SJSA1 (cell line): ENCODE measurements at regions not wholly inside any gene's neighbourhood (a gene's known extent, or its start where the extent isn't known, plus 50 kb on each side); places are given as distances from the start of the nearest gene placed in this dataset.
"Not testable (repeated sequence)": the region's sequence is repeated elsewhere in the genome, so short reads cannot be mapped to it uniquely, and the experiment has no call there.

Experiments used
- DNase-seq, 2 experiments: peaks; one replicate each; pipeline ENCODE4 v3.0.0-alpha.2; 2015 to 2020; ENCODE audit warnings: low spot score in 2 of 2, low read depth in 1 of 2
- H3K27ac ChIP-seq: fragments of 250-450 bp; sonication (Bioruptor Pico); 2 replicates; pipeline ENCODE4 v1.5.1; 2020; ENCODE audit warnings: mild to moderate bottlenecking, moderate library complexity
- H3K27me3 ChIP-seq: fragments of 250-450 bp; sonication (Bioruptor Pico); replicated peaks from 2 replicates; pipeline ENCODE4 v1.5.1; 2020; ENCODE audit warnings: mild to moderate bottlenecking, moderate library complexity
- H3K36me3 ChIP-seq: fragments of 250-450 bp; sonication (Bioruptor Pico); 2 replicates; pipeline ENCODE4 v1.5.1; 2020; ENCODE audit warnings: mild to moderate bottlenecking
- H3K4me1 ChIP-seq: fragments of 250-450 bp; sonication (Bioruptor Pico); replicated peaks from 2 replicates; pipeline ENCODE4 v1.6.1; 2021; ENCODE audit warnings: mild to moderate bottlenecking
- H3K4me3 ChIP-seq: fragments of 250-450 bp; sonication (Bioruptor Pico); 2 replicates; pipeline ENCODE4 v1.5.1; 2020; ENCODE audit warnings: mild to moderate bottlenecking
- H3K9me3 ChIP-seq: fragments of 250-450 bp; sonication (Bioruptor Pico); replicated peaks from 2 replicates; pipeline ENCODE4 v1.5.1; 2020; ENCODE audit warnings: mild to moderate bottlenecking

DNA sequence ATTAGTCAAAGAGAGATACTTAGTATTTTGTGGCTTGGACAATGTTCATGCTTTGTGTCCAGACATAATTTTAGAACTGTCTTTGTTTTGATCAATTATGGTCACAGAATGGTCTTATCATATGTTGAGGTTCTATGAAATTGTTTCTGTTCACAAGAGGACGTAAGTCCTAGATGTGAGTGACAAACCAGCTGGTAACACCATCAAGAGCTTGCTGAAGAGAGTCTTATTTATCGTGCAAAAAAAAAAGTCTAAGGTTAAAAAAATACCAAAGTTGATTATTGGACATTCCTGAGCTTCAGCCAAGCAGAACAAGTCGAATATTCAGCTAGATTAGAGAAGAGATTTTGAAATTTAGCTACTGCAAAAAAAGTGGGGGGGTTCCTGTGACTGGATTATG, 495.9 kb upstream of the NAALADL2 start:
- no peak for DNase-seq
- Histone ChIP-seq H3K27me3 (no peaks in the 10 kb centered on the region), H3K27ac (no peak overlapping the region), H3K9me3 (no peaks in the 10 kb centered on the region), H3K4me3 (no peak overlapping the region), H3K36me3 (no peaks in the 10 kb centered on the region), H3K4me1 (no peaks in the 10 kb centered on the region)

- Histone ChIP-seq H3K4me3 (no peak overlapping the region), H3K9me3 (no peaks in the 10 kb centered on the region), H3K4me1 (no peaks in the 10 kb centered on the region), H3K36me3 (no peaks in the 10 kb centered on the region), H3K27me3 (no peaks in the 10 kb centered on the region), H3K27ac (no peak overlapping the region)
- DNase-seq, result no peak
Measured at GRCh38 chr3:174365796-174366195, 493.3 kb upstream of the NAALADL2 start.

GRCh38 chr3:174366904-174367303, 492.2 kb upstream of the NAALADL2 start:
- not testable (repeated sequence) for H3K4me3 ChIP-seq, H3K9me3 ChIP-seq, H3K27me3 ChIP-seq, DNase-seq, H3K27ac ChIP-seq, H3K36me3 ChIP-seq, H3K4me1 ChIP-seq

DNA sequence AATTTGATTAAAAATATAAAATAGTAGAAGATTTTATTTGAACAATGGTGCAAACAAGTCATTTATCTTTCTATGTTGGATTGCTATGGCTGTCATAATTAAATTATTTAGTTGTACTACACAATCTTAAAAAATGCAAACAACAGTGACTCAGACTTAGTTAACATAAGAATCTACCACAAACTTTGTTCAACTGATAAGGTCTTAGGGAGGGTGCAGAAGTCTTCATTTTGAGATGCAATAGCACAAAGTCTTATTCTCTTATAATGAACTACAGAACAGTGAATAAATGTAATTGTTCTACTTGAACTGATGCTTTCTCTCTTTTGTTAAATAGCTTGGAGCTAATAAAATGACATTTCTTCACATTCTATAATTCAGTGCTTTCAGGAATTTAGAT, 482.8 kb upstream of the NAALADL2 start:
- no peak for DNase-seq
- Histone ChIP-seq H3K4me3 (no peak overlapping the region), H3K27me3 (no peaks in the 10 kb centered on the region), H3K4me1 (no peaks in the 10 kb centered on the region), H3K36me3 (no peaks in the 10 kb centered on the region), H3K27ac (no peak overlapping the region), H3K9me3 (no peaks in the 10 kb centered on the region)

GRCh38 chr3:174377096-174377495, 482.0 kb upstream of the NAALADL2 start:
- H3K27me3 ChIP-seq, result no peaks in the 10 kb centered on the region
- no peaks in the 10 kb centered on the region for H3K4me1 ChIP-seq
- H3K36me3 ChIP-seq, result no peaks in the 10 kb centered on the region
- DNase-seq, result no peak
- no peaks in the 10 kb centered on the region for H3K9me3 ChIP-seq
- H3K4me3 ChIP-seq, result no peak overlapping the region
- H3K27ac ChIP-seq, result no peak overlapping the region

GRCh38 chr3:174377684-174378083, 481.4 kb upstream of the NAALADL2 start:
- no peak overlapping the region for H3K27ac ChIP-seq
- no peaks in the 10 kb centered on the region for H3K4me1 ChIP-seq
- no peaks in the 10 kb centered on the region for H3K36me3 ChIP-seq
- DNase-seq, result no peak
- no peaks in the 10 kb centered on the region for H3K27me3 ChIP-seq
- no peak overlapping the region for H3K4me3 ChIP-seq
- H3K9me3 ChIP-seq, result no peaks in the 10 kb centered on the region

DNA sequence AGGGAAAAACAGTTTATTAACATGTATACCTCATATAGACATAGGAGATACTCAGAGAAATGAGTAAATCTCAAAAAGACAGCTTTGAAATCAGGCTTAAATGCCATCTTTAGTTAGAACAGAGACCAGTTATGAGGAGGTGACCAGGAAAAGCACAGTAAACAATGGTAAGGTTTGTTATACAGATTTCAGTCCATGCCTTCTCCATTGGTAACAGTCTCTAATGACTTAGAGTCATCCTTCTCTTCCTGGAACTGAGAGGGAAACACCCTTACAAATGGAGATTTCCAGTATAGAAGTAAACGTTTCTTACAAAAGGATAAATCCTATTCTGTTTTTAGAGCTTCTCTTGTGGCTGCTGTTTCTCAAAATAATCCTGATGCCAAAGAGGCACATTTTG, 476.3 kb upstream of the NAALADL2 start:
- Histone ChIP-seq H3K9me3 (no peaks in the 10 kb centered on the region), H3K4me3 (no peak overlapping the region)

GRCh38 chr3:174387736-174388135, 471.4 kb upstream of the NAALADL2 start:
- no peak overlapping the region for H3K4me3 ChIP-seq
- no peaks in the 10 kb centered on the region for H3K27me3 ChIP-seq
- no peak overlapping the region for H3K27ac ChIP-seq
- H3K4me1 ChIP-seq, result no peaks in the 10 kb centered on the region
- no peak for DNase-seq
- no peaks in the 10 kb centered on the region for H3K36me3 ChIP-seq
- no peaks in the 10 kb centered on the region for H3K9me3 ChIP-seq

More for the DNA sequence above, 476.3 kb upstream of the NAALADL2 start:
- Histone ChIP-seq H3K27me3 (no peaks in the 10 kb centered on the region), H3K4me1 (no peaks in the 10 kb centered on the region), H3K27ac (no peak overlapping the region), H3K36me3 (no peaks in the 10 kb centered on the region)
- DNase-seq, result no peak

DNA sequence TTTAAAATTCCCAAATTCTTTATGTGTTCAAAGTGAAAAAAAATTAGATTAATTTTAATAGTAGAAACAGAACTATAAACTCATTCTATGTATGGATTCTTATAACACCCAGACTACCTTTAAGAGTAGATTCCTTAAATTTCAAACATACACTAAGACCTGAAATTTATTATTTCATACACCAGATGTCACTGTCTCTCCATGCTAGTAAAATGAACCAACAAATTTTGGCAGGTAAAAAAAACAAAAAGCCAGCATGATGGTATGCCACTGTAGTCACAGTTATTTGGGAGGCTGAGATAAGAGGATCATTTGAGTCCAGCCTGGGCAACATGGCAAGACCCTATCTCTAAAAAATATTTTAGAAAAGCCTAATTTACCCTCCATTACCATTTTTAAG, 461.3 kb upstream of the NAALADL2 start:
- Histone ChIP-seq H3K4me3 (no peak overlapping the region), H3K36me3 (no peaks in the 10 kb centered on the region), H3K27ac (no peak overlapping the region), H3K4me1 (no peaks in the 10 kb centered on the region), H3K9me3 (no peaks in the 10 kb centered on the region), H3K27me3 (no peaks in the 10 kb centered on the region)
- no peak for DNase-seq

DNA sequence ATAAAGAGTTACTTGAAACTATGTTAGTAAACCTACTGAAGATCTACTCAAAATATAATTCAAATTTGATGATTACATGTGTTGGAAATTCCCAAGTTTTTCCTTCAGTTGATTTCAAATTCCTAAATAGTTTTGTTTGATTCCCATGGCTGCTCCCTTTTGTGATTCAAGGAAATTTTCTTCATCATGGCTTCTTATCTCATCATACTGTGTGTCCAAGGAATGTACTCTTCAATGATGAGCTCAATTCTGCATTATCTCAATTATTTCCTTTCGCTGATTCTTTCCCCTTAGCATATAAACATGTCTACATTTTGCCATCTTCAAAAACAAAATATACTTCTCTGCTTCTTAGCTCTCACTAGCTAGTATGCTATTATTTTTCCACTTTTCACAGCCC, 460.4 kb upstream of the NAALADL2 start:
- Histone ChIP-seq H3K36me3 (no peaks in the 10 kb centered on the region), H3K27ac (no peak overlapping the region), H3K9me3 (no peaks in the 10 kb centered on the region), H3K4me3 (no peak overlapping the region), H3K27me3 (no peaks in the 10 kb centered on the region), H3K4me1 (no peaks in the 10 kb centered on the region)
- DNase-seq, result no peak

DNA sequence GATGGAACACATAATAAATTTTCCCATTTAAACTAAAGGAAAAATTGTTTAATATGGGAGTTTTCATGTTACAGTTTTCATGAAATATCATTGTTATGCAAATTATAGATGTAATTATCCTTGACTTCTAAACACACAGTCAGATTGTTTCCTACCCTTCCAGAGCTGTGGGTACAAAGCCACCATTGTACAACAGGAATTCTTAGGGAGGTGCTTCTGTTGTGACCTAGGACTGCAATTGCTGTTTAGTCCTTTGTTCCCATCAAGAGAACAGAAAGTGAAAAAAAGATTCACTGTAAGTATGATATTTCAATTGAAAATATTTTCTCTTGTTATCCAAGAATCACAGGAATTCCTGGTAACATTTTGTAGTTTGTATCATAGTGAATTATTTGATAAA, 455.3 kb upstream of the NAALADL2 start:
- Histone ChIP-seq H3K27me3 (no peaks in the 10 kb centered on the region), H3K27ac (no peak overlapping the region), H3K4me3 (no peak overlapping the region), H3K4me1 (no peaks in the 10 kb centered on the region), H3K9me3 (no peaks in the 10 kb centered on the region), H3K36me3 (no peaks in the 10 kb centered on the region)
- no peak for DNase-seq

GRCh38 chr3:174408310-174408709, 450.8 kb upstream of the NAALADL2 start:
- no peak overlapping the region for H3K4me3 ChIP-seq
- H3K27ac ChIP-seq, result no peak overlapping the region
- H3K36me3 ChIP-seq, result no peaks in the 10 kb centered on the region
- H3K4me1 ChIP-seq, result no peaks in the 10 kb centered on the region
- H3K27me3 ChIP-seq, result no peaks in the 10 kb centered on the region
- no peak for DNase-seq
- no peaks in the 10 kb centered on the region for H3K9me3 ChIP-seq

DNA sequence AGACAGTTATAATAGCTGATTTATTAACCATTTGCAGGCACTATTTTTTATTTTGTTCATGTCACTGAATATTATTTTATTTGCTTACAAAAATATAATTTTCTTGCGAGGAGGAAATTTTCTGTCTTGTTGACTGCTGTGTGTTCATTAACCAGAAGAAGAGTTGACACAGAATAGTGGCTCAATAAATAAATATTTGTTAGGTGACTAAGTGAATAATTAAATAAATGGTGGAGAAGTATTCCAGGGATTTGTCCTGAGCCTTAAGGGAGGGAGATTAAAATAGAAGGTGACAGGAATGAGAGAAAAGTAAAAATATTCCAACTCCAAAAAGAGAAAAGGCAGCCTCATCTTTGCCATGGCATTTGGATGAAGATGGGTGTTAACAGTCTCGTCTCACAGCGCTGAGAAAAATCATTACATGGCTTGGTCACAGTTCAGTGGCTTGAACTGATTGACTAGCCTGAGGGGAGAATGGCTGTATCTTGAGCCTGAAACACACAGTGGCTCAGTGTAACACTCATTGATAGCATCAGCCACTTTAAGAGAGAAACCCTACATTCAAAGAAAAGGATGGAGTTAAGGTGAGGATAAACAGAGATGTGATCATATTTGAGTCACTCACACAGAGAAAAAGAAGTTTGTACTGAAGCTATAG, 449.9 kb upstream of the NAALADL2 start:
- Histone ChIP-seq H3K4me3 (no peak overlapping the region), H3K9me3 (no peaks in the 10 kb centered on the region), H3K36me3 (no peaks in the 10 kb centered on the region), H3K4me1 (no peaks in the 10 kb centered on the region), H3K27ac (no peak overlapping the region), H3K27me3 (no peaks in the 10 kb centered on the region)
- no peak for DNase-seq

GRCh38 chr3:174413062-174413912, 445.8 kb upstream of the NAALADL2 start:
- H3K4me1 ChIP-seq, result no peaks in the 10 kb centered on the region
- H3K9me3 ChIP-seq, result no peaks in the 10 kb centered on the region
- H3K27me3 ChIP-seq, result no peaks in the 10 kb centered on the region
- H3K4me3 ChIP-seq, result no peak overlapping the region
- no peak overlapping the region for H3K27ac ChIP-seq
- no peak for DNase-seq
- no peaks in the 10 kb centered on the region for H3K36me3 ChIP-seq
